Upper lobe of right lung (tissue), 1 donor: ENCODE measurements at regions not wholly inside any gene's neighbourhood (a gene's known extent, or its start where the extent isn't known, plus 50 kb on each side); places are given as distances from the start of the nearest gene placed in this dataset.

Experiments used
- ATAC-seq: fragments of 200-7000 bp; cut with Tn5 transposase; one replicate; pipeline ENCODE4 v1.9.1; 2020; ENCODE audit warnings: mild to moderate bottlenecking, moderate library complexity
- DNase-seq: peaks from one replicate; pipeline ENCODE4 v3.0.0-alpha.2; 2020
- H3K27ac ChIP-seq: fragments of 200-600 bp; one replicate; pipeline ENCODE4 v1.8.0; 2022
- H3K27me3 ChIP-seq: fragments of 200-600 bp; one replicate; pipeline ENCODE4 v1.8.0; 2022; ENCODE audit warnings: mild to moderate bottlenecking
- H3K36me3 ChIP-seq: fragments of 200-600 bp; one replicate; pipeline ENCODE4 v1.8.0; 2022
- H3K4me1 ChIP-seq: fragments of 200-600 bp; one replicate; pipeline ENCODE4 v1.8.0; 2022
- H3K4me3 ChIP-seq: fragments of 200-600 bp; one replicate; pipeline ENCODE4 v1.8.0; 2022; ENCODE audit warnings: mild to moderate bottlenecking
- H3K9me3 ChIP-seq: fragments of 200-600 bp; one replicate; pipeline ENCODE4 v1.8.0; 2022
- CTCF ChIP-seq: fragments of 200-600 bp; IDR thresholded peaks from one replicate; pipeline ENCODE4 v1.8.0; 2022; ENCODE audit warnings: antibody characterized with exemption
- intact Hi-C: fragments of 100-400 bp; cut with DNase I; formaldehyde crosslinking; loops from one replicate; pipeline ENCODE4 v1.11.0; 2022
- donor health status: DM: no; HTN: yes; CAD: no; lungs with severe emphysema.

GRCh38 chr6:25038300-25038699, 102.5 kb upstream of the RIPOR2 start:
- DNase-seq: no peak
- ATAC-seq: no peak
- intact Hi-C loops: no loop called here
- no peaks in the 10 kb centered on the region for H3K27me3 ChIP-seq
- no peaks in the 10 kb centered on the region for H3K36me3 ChIP-seq
- no peak for TF ChIP-seq CTCF
- no peak overlapping the region for H3K4me3 ChIP-seq
- no peaks in the 10 kb centered on the region for H3K9me3 ChIP-seq
- H3K27ac ChIP-seq: no peak overlapping the region
- peaks cover 10% of the 10 kb centered on the region for H3K4me1 ChIP-seq

- no peak overlapping the region for H3K27ac ChIP-seq
- TF ChIP-seq CTCF: no peak
- no peaks in the 10 kb centered on the region for H3K9me3 ChIP-seq
- no peak for ATAC-seq
- H3K27me3 ChIP-seq: no peaks in the 10 kb centered on the region
- peaks cover 9% of the 10 kb centered on the region for H3K4me1 ChIP-seq
- H3K36me3 ChIP-seq: no peaks in the 10 kb centered on the region
- DNase-seq: no peak
- H3K4me3 ChIP-seq: no peak overlapping the region
- intact Hi-C loops: no loop called here
Measured at GRCh38 chr6:25038999-25039398, 103.2 kb upstream of the RIPOR2 start.

- intact Hi-C loops: no loop called here
- no peaks in the 10 kb centered on the region for H3K9me3 ChIP-seq
- H3K27me3 ChIP-seq: no peaks in the 10 kb centered on the region
- no peak for TF ChIP-seq CTCF
- peak overlapping the region; percentile 48 for H3K27ac ChIP-seq
- H3K36me3 ChIP-seq: no peaks in the 10 kb centered on the region
- ATAC-seq (no peak), DNase-seq (no peak)
- H3K4me1 ChIP-seq: no peaks in the 10 kb centered on the region
- H3K4me3 ChIP-seq: peak overlapping the region; percentile 27
Measured at GRCh38 chr6:25041485-25042035, 105.8 kb upstream of the RIPOR2 start.

DNA sequence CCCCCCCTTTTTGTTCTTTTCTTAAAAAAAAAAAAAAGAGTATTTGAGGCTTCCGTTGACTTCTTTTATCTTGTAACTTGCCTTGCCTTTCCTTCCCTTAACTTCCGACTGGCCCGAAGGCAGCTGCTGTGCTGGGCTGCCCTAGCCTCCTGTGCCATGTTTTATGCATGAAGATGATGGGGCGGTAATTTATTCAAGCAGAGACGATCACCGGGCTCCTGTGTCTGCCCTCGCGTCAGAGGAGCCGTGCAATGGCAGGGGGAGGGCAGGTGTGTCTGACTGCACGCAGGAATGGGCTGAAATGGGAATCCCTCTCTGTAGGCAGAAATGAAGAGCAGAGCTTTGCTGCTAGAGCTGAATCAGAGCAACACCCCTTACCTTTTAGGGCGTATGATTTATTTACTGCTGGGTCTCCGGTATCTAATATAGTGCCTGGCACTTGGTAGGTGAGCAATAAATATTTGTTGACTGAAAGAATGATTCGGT, 106.3 kb upstream of the RIPOR2 start:
- no peaks in the 10 kb centered on the region for H3K4me1 ChIP-seq
- intact Hi-C loops: no loop called here
- H3K4me3 ChIP-seq: peak overlapping the region; percentile 27
- ATAC-seq (peak; percentile 25), DNase-seq (no peak)
- H3K27me3 ChIP-seq: no peaks in the 10 kb centered on the region
- H3K9me3 ChIP-seq: no peaks in the 10 kb centered on the region
- no peak overlapping the region for H3K27ac ChIP-seq
- no peaks in the 10 kb centered on the region for H3K36me3 ChIP-seq
- TF ChIP-seq CTCF: no peak

DNA sequence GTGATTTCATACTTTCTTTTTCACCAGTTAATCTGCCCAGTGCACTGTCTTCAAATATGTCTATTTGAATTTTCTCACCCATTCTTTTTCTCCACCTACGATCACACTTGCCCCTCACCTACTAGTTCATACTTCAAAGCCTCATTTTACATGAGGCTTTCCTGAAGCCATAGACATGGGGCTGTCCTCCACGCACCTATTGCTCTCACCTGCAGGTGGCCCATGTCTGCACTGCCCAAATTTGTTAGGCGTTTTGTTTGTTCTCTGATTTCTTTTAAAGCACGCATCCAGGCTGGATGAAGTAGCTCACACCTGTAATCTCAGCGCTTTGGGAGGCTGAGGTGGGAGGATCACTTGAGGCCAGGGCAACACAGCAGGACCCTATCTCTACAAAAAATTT, 106.8 kb upstream of the RIPOR2 start:
- intact Hi-C loops: no loop called here
- peak overlapping the region; percentile 27 for H3K4me3 ChIP-seq
- no peak for ATAC-seq

More for the DNA sequence above, 106.8 kb upstream of the RIPOR2 start:
- Histone ChIP-seq H3K9me3 (no peaks in the 10 kb centered on the region), H3K27me3 (no peaks in the 10 kb centered on the region), H3K27ac (no peak overlapping the region), H3K36me3 (no peaks in the 10 kb centered on the region), H3K4me1 (no peaks in the 10 kb centered on the region)
- TF ChIP-seq CTCF: no peak
- no peak for DNase-seq
